ENCODE measurements at regions not wholly inside any gene's neighbourhood (a gene's known extent, or its start where the extent isn't known, plus 50 kb on each side); places are given as distances from the start of the nearest gene placed in this dataset.
"Not testable (repeated sequence)": the region's sequence is repeated elsewhere in the genome, so short reads cannot be mapped to it uniquely, and the experiment has no call there.

DNA sequence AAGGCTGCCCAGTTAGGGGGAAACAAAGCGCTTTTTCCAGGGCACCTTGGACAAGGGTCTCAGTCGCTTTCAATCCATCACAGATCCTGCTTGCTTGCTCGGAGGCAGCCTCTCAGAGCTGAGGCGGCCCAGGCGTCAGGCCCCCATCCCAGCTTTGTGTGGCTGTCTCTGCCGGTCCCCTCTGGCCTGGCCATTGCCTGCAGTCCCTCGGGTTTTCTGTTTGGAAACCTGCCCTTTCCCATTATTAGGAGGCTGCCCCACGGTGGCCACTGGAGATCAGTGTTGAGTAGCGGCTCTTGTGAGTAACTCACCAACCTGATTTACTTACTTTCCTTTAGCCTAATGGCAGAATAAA lies 216.1 kb downstream of the GLRX3 start:
- no peak for DNase-seq

DNA sequence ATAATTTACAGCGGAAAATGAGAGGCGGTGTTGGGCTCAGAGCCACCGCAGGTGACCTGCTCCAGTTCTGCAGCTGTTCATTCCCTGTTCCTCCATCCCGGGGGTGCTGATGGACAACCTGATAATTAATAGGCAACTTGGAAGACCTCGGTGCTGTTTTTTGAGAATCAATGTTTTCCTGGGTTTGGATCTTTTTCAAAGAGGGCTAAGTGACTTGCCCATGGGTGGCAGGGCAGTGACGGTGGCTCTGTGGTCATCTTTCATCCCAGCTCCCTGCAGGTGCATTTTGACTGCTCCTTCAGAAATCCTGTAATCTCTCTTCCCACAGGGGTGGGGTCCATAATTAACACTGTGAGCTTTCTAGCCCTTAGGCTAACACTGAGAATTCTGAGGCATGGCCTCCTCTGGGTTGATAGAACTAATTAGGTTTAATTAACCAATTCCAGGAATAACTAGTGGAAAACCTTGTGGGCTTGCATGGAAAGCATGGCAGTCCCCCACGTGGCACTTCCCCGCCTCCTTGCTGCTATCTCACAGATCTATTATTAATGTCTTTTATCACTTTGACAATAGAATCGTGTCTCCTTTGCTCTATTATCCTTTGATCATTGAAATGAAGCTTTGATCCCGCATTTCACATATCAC lies 217.9 kb downstream of the GLRX3 start:
- DNase-seq, result peak in 2 of 3 experiments; percentile 9 to 24

DNA sequence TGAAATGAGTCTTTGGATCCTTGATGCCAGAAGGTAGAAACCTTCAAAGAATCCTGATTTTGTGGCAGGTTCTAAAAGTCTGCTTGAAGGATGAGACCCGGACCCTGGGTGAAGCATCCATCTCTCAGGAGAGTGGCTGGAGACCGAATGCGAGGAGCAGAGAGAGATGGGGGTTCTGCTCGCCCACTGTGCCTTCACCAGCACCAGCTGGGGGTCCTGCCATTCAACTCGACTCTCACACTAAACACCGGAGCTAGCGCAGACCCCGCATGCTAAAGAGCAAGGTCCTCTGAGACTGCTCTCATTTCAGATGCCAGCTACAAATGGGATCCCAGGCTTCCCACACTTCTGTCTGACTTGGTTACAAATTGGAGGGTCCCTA lies 218.4 kb downstream of the GLRX3 start:
- DNase-seq, result no peak

DNA sequence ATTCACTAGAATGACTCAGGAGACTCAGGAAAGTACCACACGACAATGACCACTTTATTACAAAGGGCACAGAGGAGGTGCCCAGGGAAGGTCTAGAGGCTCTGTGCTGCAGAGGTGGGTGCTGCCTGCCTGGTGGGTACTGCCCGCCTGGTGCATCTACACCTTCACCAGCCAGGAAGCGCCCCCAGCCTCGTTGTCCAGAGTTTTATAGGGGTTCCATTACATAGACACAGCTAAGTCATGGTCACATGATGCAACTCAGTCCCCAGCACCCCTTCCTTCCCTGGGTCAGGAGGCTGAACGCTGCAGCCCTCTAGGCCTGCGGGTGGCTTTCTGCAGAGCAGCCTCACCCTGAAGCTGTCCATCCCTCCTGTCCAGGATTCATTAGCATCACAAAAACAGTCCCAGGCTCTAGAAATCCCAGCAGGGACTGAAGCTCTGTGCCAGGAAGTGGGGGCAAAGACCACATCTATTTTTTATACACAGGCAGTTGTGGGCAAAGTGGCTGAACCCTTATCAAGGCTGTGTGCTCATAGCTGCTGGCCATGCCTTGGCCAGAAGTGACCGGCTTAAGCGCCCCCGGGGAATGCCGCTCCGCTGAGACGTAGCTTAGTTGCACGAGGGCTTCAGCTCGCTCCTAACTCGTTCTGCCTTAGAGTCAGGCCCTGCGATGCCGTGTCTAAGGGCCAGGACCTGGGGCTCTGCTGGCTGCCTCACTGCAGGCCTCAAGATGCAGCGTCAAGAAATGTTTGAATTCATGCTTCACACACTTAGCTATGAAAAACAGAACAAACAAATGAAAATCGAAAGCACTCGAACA lies 219.0 kb downstream of the GLRX3 start:
- DNase-seq, result no peak

DNA sequence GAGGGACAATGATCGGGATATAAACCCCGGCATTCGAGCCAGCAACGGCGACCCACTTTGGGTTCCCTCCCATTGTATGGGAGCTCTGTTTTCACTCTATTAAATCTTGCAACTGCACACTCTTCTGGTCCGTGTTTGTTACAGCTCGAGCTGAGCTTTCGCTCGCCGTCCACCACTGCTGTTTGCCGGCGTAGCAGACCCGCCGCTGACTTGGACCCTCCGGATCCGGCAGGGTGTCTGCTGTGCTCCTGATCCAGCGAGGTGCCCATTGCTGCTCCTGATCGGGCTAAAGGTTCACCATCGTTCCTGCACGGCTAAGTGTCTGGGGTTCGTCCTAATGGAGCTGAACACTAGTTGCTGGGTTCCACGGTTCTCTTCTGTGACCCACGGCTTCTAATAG lies 220.2 kb downstream of the GLRX3 start:
- not testable (repeated sequence) for DNase-seq

DNA sequence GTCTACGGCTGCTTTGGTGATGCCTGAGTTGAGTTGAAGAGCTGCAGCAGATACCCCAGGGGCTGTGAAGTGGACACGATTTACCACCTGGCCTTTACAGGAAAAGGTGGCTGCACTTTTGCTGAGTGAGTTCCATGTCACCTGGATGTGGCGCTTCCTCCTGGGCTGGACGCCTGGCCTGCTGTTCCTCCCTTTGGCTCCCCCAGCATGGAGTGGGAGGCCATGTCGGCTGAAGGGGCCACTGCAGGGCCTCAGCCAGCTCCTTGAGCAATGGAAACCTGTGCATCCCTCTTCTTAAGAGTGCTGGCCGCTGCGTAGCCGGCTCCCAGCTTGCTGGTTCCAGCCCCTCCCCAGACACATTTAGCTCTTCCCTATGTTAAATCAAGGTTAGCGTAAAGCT lies 221.0 kb downstream of the GLRX3 start:
- no peak for DNase-seq

DNA sequence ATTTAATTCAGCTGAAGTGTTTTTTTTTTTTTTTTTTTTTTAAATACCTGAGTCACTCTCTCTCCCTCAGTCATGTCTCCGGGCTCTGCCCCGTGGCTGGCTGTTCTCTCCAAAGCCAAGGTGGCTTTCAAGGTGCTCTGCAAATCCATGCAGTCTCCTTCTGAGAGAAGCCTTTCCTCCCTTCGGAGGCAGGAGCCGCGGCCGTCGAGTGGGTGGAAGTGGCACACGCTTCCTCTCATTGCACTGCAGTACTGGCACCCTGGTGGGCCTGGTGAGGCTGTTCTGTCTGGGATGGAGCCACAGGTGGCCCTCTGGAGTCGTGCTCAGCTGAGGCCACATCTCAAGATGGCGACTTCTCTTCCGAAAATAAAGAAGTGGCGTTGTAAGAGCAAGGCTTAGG lies 221.8 kb downstream of the GLRX3 start:
- DNase-seq, result no peak

DNA sequence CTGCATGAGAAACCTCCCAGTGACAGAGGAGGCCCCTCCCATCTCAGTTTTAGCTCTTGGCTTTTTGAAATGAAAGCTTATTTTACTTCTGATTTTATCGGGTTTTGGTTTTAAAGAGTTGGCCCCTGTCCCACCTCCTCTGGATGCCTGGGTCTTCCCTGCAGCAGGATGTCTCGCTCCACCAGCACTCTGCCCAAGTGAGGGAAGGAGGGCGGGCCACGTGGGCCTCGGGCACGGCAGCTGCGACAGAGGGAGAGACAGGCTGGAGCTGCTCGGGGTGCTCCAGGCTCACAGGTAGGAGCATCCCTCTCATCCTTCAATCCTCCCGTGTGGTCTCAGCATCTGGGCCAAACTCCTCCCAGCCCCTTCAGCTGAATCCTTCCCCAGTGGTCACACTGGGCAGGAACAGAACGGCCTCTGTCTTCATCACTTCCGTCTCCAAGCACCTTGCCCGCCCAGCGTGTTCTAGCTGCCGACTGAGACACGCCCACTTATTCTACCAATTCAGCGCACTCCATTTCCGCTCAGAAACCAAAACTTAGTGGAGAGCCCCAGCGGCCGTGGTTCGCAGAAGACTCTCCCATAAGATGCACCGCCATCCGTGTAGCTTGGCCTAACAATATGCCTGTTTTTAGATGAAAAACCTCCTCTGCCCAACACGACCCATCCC lies 222.9 kb downstream of the GLRX3 start:
- DNase-seq, result no peak

DNA sequence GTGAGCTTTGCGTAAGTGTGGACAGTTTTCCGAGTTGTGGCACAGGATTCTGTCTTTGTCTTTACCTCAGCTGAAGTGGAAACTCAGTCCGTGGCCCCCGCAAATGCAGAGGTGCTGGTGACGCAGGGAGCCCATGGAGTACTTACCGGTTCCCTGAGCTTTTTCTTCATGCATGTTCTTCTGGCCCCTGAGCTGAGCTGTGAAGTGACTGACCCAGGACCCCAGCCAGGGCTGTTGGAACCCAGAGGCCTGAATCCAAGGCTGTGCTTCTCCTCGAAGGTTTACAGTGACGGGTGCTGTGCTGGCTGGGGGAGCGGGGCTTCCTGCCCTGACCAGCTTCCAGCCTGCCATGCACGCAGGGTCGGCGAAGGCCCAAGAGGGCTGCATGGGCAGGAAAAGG lies 223.5 kb downstream of the GLRX3 start:
- no peak for DNase-seq

DNA sequence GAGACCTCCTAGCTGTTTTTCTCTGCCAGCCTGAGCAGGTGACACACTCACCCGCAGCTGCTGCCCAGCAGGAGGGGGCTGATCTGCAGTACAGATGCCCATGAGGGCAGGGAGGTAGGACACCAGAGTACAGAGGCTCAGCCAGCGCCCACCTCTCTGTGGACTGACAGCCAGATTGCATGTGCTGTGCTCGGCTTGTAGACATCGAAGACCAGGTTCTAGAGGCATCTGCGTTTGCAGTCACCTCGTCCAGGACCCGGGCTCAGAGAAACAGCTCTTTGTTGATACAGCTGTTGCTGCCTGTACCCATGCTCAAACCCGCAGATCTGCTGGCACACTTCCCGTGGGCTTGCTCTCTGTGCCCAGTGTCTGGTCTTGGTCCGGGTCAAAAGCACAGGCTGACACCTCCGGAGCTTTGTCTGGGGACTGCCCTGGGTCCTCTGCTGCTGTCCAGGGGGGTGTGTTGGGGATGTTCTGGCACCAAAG lies 224.7 kb downstream of the GLRX3 start:
- DNase-seq, result peak in 2 of 3 experiments; percentile 13 to 41

DNA sequence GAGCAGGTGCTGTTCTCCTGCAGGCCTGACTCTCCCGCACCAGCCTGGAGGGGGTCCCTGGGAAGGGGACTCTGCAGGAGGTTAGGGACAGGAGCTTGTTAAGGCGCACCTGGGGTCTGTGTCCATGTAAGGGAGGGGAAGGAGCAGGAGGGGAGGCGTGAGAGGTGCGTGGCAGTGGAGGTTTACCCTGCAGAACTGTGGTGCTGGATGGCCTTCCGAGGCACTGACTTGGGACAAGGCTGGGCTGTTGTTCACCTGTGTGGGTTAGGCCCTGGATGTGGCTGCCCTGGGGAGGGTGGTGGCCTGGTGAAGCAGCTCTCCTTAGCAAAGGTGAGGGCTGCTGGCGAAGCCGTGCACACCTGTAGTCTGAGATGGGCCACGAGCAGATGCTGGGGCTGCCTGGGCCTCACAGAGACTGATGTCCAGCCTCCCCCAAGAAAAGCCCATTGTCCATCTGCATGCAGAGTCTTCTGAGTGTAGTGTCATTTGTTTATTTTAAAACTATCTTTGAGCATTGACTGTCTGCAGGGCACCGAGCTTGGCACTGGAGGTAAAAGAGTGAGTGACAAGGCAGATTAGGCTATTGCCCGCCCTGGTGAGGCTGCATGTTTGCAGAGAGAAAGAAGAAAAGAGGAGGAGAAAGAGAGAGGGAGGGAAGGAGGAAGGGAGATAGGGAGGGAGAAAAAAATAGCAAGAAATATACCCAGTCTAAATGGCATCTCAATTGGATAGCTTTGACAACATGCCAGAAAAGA lies 225.3 kb downstream of the GLRX3 start:
- DNase-seq, result no peak

DNA sequence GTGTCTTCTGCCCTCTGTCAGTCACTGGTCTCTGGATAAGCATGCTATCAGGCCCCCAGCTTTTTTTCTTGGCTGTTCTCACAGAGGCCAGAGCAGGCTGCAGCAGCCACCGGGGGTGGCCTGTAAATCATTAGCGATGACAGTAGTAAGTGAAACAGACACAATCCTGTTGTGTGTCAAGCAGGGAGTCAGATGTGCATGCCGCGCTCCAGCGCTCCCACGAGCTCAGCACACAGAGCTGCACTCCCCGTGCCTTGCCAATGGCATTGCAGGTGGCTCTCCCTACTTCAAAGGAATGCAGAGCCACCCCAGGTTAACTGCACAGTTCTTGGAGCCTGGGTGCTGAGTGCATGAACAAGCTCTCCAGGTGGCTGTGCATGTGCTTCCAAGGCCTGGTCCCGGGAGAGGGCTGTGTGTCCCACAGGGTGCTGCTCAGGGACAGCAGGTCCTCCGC lies 226.1 kb downstream of the GLRX3 start:
- DNase-seq, result peak in 1 of 3 experiments; percentile 35

DNA sequence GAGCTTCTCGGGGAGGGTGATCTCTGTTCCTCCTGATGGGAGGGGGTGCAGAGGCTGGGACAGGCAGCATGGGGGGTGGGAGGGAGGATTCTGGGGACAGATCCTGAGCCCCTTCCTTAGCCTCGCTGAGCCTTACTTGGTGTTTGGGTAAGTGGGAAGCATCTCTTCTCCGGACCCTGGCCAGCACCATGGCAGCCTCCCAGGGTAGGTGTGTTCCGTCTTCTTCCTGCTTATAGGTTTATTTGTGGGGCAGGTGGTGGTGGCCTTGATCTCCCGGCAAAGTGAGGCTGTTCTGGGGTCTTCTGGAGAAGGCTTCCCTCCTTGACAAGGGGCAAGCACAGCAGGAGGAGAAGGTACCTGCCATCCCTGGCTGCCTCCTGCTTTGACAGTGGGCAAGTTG lies 226.9 kb downstream of the GLRX3 start:
- DNase-seq, result no peak

DNA sequence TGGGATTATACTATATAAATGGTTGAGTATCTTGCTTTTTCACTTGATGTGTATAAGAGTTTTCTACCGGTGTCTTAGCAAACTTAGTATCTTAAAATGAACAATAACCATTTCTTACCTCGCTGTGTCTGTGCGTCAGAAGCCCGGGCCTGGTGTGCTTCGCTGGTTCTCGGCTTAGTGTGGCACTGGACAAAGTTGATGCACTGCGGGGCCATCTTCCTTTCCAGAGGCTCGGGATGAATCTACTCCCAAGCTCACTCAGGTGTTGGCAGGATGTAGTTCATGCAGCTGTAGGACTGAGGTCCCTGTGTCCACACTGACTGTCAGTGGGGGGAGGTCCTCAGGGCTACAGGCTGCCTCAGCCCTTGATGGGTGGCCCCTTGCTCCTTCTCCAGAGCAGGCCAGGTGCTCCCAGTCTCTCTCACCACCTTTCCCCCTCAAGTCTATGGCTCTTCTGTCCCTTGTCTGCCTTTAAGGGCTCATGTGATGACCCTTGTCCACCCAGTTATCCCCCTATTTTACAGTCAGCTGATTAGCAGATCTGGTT lies 227.8 kb downstream of the GLRX3 start:
- no peak for DNase-seq

DNA sequence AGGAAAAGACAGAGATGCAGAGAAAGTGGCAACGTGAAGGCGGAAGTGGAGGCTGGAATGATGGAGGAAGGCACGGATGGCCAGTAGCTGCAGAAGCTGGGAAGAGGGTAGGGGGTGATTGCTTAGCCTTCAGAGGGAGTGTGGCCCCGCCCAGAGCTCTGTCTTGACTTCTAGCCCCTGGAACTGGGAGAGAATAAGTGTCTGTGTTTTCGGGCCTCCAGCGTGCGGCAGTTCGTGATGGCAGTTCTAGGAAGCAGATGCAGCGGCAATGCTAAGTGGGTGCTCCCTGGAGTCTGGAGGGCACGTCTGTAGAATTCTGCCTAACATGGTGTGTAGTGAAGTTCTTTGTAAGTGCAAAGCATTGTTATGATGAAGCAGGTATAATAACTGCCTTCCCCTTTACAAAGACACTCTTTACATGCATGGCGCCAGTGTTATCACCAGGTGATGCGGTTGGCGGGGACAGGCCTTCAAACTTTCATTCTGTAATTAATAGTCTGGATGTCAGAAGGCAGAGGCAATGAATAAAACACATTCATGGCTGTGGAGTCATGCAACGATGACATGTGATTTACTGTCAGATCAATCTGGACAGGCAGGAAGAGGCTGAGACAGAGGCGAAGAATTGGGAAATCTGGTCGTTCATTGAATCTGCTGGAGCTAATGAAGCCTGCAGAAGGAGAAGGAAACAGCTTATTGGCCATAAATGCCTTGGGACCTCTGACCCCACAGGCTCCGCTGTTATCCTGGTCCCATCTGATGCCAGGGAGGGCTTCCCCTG lies 228.6 kb downstream of the GLRX3 start:
- DNase-seq, result no peak

DNA sequence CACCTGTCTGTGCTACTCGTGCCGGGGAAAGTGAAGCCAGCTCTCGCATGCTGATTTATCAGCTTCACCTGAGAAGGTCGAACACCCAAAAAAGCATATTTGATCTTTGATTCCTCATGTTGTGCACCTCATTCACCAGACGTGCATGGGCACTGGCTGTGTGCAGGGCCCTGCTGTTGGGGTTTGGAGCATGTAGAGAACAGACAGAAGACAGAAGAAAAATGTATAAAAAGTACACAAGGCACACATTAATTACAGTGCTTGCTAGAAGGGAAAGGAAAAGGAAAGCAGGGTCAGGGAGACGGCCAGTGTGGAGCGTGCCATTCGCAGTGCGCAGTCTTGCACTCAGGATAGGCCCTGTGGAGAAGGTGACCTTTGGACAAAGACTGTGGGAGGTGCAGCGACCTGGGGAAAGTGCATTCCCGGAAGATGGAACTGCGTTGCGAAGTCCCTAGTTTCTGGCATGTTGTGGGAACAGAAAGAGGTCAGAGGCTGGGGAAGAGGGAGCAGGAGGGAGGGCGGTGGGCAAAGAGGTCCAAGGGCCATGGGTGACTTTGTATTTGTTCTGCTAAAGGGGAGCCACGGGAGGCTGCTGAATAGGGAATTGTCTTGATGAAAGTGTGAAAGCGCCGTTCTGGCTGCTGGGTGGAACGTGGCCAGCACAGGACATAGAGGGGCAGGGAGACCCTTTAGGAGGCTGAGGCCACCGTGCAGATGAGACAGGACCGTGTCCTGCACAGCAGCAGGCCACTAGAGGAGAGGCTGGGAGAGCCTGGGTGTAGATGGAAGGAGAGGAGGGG lies 232.8 kb downstream of the GLRX3 start:
- DNase-seq, result no peak

DNA sequence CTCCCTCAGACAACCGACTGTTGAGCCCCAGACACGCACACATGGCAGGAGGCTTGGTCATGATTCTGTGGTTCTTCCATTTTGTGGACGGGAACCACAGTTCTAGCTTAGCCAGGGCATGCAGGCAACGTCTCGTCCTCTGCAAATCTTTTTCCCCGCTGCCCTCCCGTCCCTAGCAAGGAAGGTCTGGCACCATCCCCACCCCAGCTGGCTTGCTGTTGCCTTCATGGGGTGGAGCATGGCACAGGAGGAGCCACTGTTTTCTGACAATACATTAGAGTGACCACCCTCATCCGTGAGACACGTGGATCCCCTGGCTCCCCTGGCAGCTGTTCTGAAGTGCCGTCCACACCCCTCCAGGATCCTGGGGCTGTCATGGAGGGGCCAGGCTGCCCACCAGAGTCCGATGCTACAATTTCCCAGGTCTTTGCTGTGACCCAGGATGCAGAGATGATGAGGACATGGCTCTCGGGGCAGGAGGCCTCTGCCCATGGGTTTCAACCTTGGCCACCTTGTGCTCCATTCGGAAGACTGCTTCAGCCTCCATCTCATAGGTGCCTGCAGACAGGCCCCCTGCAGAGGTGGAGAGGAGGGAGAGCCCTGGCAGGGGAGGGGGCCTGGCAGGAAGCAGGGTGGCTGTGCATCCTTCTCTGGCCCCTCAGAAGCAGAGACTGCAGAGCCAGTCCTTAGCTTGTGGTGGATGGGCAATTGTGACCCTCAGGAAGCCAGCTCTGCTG lies 233.6 kb downstream of the GLRX3 start:
- DNase-seq, result no peak

DNA sequence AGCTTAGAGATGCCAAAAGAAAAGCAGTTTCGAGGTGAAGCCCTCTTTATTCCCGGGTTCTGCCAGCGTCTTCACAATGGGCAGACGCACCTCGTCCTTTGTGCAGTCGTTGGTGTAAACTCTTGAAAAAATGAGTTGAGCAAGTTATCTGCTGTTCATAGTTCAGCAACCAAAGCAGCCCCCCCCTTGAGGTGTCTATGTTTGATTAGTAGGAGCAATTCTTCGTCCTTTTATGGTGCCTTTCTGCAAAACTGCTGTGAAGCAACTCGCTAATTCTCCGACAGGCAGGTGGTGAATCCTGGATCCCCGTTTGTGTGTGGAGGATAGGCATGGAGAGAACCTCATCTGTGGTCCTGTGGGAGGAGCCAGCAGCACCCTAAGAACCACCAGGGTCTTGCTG lies 234.5 kb downstream of the GLRX3 start:
- DNase-seq, result no peak

DNA sequence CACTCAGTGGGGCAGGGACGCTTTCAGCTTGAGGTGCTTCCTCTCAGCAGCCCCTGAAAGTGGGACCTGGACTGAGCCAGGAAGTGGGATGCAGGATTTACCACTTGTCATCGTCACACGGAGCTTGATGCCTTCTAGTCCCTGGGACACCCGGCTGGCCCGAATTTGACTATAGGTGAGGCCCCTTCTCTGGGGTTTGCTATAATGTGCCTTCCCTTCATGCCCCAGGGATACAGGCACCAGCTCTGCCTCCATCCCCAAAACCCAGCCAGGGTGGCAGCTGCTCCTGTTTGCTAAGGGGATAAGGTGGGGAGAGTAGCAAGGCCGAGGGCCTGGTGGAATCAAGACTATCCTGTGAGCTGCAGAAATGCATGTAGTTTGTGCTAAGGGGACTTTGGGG lies 235.0 kb downstream of the GLRX3 start:
- DNase-seq, result no peak

DNA sequence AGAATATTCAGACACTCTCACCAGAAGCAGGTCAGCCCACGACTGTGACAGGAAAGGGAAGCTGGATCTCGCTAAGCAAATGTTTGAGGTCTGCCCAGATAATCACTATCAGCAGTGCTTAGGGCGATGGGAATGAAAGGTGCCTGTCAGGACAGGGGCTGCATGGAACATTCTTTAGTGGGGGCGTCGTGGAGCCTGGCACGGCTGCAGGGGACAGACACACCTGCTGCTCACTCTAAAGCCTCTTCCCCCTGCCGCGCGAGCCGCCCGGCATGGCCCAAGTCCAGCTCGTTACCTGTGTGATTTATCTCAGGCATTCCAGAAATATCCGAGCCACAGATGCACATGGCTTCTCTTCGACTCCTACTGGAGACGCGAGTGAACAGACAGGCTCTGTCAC lies 235.5 kb downstream of the GLRX3 start:
- no peak for DNase-seq

All from NCI-H1417 (cell line).